Kidney (tissue), 13 donors: ENCODE measurements at regions not wholly inside any gene's neighbourhood (a gene's known extent, or its start where the extent isn't known, plus 50 kb on each side); places are given as distances from the start of the nearest gene placed in this dataset.

ENCODE experiments used
- DNase-seq, 5 donors: peaks; one replicate each; pipeline ENCODE4 v3.0.0-alpha.2; 2013 to 2020
- FAIRE-seq: peaks from 2 replicates; lab custom pipeline; 2012; peaks lifted over from hg19 to GRCh38; lab: Jason Lieb, UNC
- H3K27ac ChIP-seq, 2 donors: one replicate each; pipeline ENCODE4 v1.7.0; 2013; ENCODE audit warnings: low read depth in 2 of 2, low read length in 2 of 2, inconsistent platforms in 1 of 2
- H3K27me3 ChIP-seq: one replicate; pipeline ENCODE4 v1.7.1; 2013; ENCODE audit warnings: low read length, inconsistent platforms; ENCODE audit not compliant: control insufficient read depth, insufficient read depth
- H3K36me3 ChIP-seq, 3 donors: one replicate each; pipeline versions ENCODE4 v1.7.0 to v1.7.1; 2013; ENCODE audit warnings: low read length in 3 of 3, control low read depth in 1 of 3, inconsistent platforms in 1 of 3; ENCODE audit not compliant: insufficient read depth in 3 of 3, control insufficient read depth in 2 of 3
- H3K4me1 ChIP-seq, 3 donors: one replicate each; pipeline versions ENCODE4 v1.7.0 to v1.7.1; 2013; ENCODE audit warnings: low read length in 3 of 3, inconsistent platforms in 1 of 3, low read depth in 1 of 3; ENCODE audit not compliant: control insufficient read depth in 2 of 3, insufficient read depth in 2 of 3
- H3K4me3 ChIP-seq, 3 donors: one replicate each; pipeline versions ENCODE4 v1.7.0 to v1.8.1; 2013; ENCODE audit warnings: low read length in 3 of 3, control low read depth in 1 of 3, inconsistent platforms in 1 of 3
- H3K9ac ChIP-seq, 3 donors: one replicate each; pipeline versions ENCODE4 v1.7.0 to v1.7.1; 2013; ENCODE audit warnings: low read length in 3 of 3, control low read depth in 1 of 3, inconsistent platforms in 1 of 3
- H3K9me3 ChIP-seq, 3 donors: one replicate each; pipeline versions ENCODE4 v1.7.0 to v1.7.1; 2013; ENCODE audit warnings: low read length in 3 of 3, control low read depth in 1 of 3, inconsistent platforms in 1 of 3; ENCODE audit not compliant: control insufficient read depth in 2 of 3, insufficient read depth in 1 of 3
- CTCF ChIP-seq: IDR thresholded peaks from 3 replicates; pipeline ENCODE4 v1.5.1; 2012; ENCODE audit warnings: mild to moderate bottlenecking, moderate library complexity, borderline replicate concordance; ENCODE audit not compliant: insufficient read depth; ENCODE audit errors: extremely low read depth
- intact Hi-C: fragments of 100-400 bp; cut with DNase I; formaldehyde crosslinking; loops from one replicate; pipeline ENCODE4 v1.11.1; 2022
- donor health status: control.
- donor health status: control.
- donor health status: control.
- donor health status: control.
- donor health status: control.
- donor health status: DM: yes; HTN: yes; CAD: no.
- donor health status: Normal renal cell carcinoma (clear cell type).

- Histone ChIP-seq H3K4me3 (no peak overlapping the region), H3K36me3 (no peaks in the 10 kb centered on the region), H3K9me3 (no peaks in the 10 kb centered on the region), H3K4me1 (no peaks in the 10 kb centered on the region), H3K27me3 (no peaks in the 10 kb centered on the region), H3K9ac (no peak overlapping the region), H3K27ac (no peak overlapping the region)
- intact Hi-C loops: no loop called here
- DNase-seq: no peak
- no peak for TF ChIP-seq CTCF
- no peak for FAIRE-seq
These were observed 101.9 kb upstream of the MTPN start for GRCh38 chr7:136079066-136079465.

- intact Hi-C loops: no loop called here
These were observed 101.5 kb upstream of the MTPN start for GRCh38 chr7:136078630-136079029.

GRCh38 chr7:136076954-136077353 lies 99.8 kb upstream of the MTPN start:
- FAIRE-seq: no peak
- Histone ChIP-seq H3K4me3 (no peak overlapping the region), H3K36me3 (no peaks in the 10 kb centered on the region), H3K9me3 (no peaks in the 10 kb centered on the region), H3K27me3 (no peaks in the 10 kb centered on the region), H3K27ac (no peak overlapping the region), H3K9ac (no peak overlapping the region), H3K4me1 (no peaks in the 10 kb centered on the region)
- no peak for TF ChIP-seq CTCF
- no peak for DNase-seq
- intact Hi-C loops: no loop called here

More at GRCh38 chr7:136078630-136079029, 101.5 kb upstream of the MTPN start:
- no peaks in the 10 kb centered on the region for H3K27me3 ChIP-seq
- no peaks in the 10 kb centered on the region for H3K36me3 ChIP-seq
- FAIRE-seq (no peak), DNase-seq (no peak)
- no peak overlapping the region for H3K27ac ChIP-seq
- H3K4me1 ChIP-seq: no peaks in the 10 kb centered on the region
- no peak for TF ChIP-seq CTCF
- H3K9ac ChIP-seq: no peak overlapping the region
- no peak overlapping the region for H3K4me3 ChIP-seq
- no peaks in the 10 kb centered on the region for H3K9me3 ChIP-seq

GRCh38 chr7:136074843-136075242 lies 97.7 kb upstream of the MTPN start:
- DNase-seq: peak in 2 of 5 donors; percentile 13 to 45
- Histone ChIP-seq H3K4me1 (no peaks in the 10 kb centered on the region), H3K27ac (no peak overlapping the region), H3K9ac (no peak overlapping the region), H3K4me3 (no peak overlapping the region), H3K36me3 (no peaks in the 10 kb centered on the region), H3K27me3 (no peaks in the 10 kb centered on the region), H3K9me3 (no peaks in the 10 kb centered on the region)
- no peak for FAIRE-seq
- intact Hi-C loops: no loop called here
- no peak for TF ChIP-seq CTCF
